Epidermal melanocyte (primary cell): ENCODE measurements at regions not wholly inside any gene's neighbourhood (a gene's known extent, or its start where the extent isn't known, plus 50 kb on each side); places are given as distances from the start of the nearest gene placed in this dataset.

ENCODE experiments used
- DNase-seq: peaks from one replicate; pipeline ENCODE4 v3.0.0; 2011; ENCODE audit warnings: low spot score; ENCODE audit not compliant: insufficient read length

DNA sequence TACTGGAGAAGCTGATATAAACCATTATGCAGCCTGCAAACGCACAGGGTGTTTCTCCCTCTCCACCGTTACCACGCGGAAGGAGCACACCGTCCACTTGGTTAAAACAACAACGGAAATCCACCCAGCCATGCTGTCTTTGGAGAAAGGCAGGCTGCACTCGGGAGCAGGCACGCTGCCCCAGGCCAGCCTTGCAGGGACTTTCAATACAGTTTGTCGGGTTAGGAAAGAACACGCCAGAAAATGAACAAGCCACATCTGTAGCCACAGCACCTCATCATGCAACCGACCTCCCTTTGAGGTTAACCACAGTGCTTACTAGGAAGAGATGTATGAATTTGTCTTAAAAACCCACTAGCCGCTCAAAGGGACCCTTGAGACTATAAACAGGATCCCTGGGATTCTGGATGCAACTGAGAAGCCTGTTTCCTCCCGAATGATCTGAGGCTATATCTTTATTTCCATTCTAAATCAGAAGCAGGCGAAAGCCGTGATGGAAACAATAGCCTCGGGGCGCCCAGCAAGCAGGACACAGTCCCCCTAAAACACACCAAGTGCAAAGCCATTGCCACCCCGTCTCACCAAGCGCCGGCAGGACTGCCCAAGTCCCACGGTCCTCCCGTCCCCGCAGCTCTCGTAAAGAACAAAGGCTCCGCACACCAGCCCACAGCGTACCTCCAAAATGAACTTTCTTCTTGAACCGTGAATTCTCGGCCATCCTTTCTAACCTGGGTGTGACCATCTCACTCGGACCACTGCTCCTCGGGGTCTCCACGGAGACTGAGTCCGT is 318.9 kb downstream of the CTTN start:
- DNase-seq, result no peak

DNA sequence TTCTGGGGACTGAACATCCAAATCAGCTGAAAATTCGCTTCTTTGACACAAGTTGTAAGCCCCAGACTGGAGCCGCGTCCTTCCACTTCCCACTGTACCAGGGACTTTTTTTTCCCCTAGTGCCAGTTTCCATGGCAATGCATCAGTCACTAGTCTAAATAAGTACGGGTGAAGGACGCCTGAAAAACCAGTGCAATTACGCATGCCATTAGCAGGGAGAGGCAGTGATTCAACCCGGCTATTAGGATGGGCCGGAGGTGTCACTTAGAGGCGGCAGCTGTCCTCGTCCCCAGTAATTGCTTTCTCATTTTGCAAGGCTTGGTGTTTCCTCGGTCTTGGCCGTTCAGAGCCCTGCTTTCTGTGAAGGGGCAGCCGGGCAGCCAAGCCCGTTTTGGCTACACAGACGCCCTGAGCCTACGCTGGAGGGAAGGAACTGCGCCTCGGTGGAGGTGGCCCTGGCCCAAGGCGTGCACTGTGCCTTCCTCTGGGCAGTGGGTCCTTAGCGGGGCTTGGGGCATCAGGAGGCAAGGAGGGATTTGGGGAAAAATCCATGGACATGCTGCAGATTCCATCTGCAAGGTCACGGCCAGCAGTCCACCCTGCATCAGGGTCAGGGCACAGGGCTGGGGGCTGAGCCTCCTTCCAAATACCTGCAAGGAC is 319.7 kb downstream of the CTTN start:
- DNase-seq, result no peak

DNA sequence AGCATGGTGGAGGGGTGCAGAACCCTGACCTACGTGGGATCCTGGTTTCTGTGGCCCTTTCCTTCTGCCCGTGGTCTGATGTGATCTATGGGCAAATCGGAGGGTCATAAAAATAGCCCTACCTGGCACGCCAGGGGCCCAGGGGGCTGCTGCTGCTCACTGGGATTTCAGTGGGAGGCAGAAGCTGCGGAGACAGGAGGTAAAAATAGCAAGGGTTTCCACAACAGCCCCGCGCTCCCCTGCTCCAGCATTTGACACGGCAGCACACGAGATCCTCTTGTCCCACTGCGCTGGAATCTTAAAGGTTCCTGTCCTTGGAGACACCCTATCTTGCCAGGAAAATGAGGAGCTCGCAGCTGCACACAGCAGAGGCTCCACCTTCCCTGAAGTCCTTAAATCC is 321.2 kb downstream of the CTTN start:
- no peak for DNase-seq

DNA sequence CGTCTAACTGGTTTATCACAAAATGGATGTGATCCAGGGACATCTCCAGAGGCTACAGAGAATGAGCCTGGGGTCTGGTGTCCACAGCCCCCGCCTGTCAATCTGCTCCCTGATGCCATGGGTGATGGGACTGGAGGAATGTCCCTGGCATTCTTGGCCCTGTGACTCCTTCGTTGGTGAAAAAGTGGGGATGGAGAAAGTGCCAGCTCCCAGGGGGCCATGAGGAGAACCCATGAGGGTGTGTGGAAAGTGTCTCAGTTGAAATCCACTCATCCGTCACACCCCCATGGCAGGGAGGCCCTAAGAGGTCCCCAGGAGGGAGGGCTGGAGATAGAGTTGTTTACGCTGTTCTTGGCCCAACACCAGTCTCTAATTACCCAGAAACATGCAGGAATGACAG is 322.0 kb downstream of the CTTN start:
- no peak for DNase-seq

DNA sequence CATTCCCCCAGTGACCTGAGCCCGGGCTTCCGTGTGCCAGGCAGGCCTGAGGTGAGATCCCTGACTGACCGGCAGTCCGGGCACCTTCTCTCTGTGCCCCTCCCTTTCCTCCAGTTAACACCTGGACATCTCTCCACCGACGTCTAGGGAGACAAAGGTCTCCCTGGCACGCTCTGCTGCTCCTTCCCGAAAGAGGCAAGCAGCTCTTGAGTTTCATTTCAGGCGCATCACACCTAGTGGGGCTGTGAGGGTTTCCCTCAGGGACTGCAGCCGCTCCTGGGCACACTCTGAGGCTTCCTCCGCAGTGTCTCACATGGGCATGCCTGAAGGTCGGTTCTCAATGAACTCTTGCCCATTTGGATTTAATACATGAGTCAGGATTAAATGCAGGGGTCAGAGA is 322.7 kb downstream of the CTTN start:
- DNase-seq, result no peak

DNA sequence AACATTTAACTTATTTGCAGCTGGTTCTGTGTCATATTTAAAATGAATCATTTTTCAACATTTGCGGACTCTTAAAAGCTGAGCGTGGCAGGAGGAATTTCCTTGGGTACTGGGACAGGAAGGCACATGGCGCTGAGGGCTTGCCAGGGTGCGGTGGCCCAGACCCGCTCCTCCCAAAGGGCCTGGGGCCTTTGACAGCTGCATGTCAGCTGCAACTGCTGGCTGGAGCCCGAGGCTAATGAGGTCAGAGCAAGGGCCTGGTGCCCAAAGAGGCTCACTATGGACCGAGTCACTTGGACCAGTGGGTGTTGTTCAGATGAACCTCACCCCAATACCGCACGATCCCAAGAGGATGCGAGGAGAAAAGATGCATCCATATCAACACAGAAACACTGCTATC is 326.9 kb downstream of the CTTN start:
- DNase-seq, result no peak

DNA sequence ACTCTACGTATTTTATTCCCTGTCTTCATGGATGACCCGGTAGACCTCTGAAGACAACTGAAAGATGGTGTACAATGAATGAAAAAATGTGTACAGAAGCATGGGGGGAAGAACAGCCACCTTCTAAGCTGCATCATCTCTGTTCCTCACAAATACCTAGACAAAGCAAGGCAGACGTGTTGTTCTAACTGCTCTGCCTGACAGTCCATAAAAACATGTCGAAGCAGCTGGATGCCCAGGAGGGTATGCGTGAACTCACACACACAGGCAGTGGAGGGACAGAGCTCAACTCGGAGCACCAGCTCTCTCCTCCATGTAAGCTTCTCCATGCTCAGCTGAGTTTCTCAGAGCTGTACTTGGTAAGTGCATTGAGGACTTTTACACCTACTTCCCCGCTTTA is 327.4 kb downstream of the CTTN start:
- DNase-seq, result no peak

DNA sequence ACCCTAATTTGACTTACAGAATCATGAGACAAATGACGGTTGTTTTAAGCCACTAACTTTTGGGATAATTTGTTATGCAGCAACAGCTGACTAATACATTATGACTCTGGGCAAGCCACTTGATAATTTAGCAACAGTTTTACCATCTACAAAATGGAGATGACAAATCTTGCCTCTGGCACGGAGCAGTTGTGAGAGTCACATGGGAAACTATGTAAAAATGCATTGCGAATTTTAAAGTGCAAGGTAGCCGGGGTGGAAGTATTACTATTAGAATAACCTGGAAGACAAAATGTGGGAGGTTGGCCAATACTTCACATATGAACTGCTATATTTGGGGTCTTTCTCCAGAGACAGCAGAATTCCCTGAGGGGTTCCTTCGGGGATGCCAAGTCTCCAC is 328.7 kb downstream of the CTTN start:
- DNase-seq, result no peak

DNA sequence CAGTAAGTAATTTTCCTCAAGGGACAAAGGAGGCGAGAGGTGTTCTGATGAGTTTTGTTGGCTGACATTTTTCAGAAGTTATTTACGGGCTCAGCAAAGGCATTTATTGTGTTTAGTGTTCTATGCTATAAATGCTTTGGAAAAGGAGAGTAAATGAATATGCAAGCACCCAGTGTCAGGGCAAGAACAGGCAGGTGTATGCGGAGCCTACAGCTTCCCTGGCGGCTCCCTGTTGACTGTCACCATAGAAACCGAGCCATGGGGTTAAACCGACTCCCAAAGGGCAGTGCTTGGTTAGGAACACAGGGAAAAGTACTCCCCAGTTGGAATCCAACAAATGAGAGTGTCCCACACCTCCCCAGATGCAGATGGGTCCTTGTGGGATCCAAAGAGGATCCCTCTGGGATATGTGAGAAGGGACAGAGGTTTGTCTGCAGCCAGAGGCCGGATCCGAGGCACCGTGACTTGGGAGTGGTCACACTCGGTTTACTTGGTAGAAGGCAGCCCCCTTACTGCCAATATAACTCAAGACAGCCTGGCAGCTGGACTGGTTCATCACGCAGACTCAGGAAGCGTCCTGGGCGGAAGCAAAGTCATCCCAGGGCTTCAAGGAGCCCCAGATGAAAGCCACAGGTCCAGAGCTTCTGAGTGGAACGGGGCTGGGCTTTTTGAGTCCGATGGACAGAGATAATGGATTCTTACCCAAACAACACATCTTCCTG is 329.7 kb downstream of the CTTN start:
- no peak for DNase-seq

DNA sequence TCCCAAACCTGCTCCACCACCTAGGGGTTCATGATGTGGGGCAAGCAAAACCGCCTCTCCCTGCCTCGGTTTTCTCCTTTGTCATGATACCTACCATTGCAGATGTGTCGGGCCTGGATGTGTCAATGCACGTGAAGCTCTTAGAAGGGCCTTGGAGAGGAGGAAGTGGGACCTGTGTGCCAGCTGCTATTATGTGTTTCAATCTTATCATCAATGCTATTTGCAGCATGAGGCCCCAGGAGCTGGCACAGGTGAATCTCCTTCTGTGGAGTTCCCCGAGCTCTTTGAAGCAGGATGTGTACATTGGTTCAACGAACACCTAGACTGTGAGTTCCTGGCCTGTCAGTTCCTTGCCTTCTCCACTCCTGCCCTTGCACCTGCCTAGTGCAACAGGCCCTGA is 331.6 kb downstream of the CTTN start:
- DNase-seq, result no peak

DNA sequence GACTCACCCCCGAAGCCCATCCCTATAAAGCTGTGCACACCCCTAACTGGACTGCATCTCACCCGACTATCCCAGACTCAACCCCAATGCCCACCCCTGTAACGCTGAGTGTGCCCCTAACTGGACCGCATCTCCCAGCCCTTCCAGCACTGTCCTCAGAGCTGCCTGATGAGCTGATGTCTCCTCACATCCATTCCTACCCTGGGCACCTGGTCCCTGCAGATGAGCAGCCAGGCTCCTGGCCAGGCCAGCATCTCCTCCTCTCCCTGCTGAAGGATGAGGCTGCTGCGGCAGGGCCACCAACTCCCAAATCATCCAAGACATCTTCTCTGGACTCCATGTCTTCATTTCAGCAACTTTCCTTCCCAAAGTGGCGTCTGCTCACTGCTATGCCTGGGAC is 332.1 kb downstream of the CTTN start:
- DNase-seq, result no peak

DNA sequence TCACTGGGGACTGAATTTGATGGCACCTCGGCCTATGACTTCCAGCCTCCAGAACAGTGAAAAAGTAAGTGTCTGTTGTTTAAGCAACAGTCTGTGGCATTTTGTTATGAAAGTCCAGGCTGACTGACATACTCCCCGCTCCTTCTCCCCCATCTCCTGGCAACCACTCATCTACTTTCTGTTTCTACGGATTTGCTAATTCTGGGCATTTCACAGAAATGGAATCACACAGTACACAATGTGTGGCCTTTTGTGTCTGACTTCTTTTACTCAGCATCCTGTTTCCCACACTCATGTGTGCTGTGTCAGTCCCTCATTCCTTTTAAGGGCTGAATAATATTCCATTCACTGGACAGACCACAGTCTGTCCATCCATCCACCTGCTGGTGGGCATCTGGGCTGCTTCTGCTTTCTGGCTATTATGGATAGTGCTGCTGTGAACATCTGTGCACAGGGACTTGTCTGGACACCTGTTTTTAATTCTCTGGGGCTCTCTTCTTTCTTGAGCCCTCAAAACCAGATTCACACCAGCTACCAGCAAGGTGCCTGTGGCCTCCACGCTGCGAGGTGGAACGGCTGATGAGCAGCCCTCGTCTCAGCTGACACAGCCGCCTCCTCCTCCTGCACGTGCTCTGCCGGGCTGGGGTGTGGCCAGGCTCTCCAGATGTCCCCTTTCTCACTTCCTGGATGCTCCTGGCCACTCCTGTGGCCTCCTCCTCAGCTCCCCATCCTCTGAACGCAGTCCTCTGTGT is 333.1 kb downstream of the CTTN start:
- DNase-seq, result no peak

DNA sequence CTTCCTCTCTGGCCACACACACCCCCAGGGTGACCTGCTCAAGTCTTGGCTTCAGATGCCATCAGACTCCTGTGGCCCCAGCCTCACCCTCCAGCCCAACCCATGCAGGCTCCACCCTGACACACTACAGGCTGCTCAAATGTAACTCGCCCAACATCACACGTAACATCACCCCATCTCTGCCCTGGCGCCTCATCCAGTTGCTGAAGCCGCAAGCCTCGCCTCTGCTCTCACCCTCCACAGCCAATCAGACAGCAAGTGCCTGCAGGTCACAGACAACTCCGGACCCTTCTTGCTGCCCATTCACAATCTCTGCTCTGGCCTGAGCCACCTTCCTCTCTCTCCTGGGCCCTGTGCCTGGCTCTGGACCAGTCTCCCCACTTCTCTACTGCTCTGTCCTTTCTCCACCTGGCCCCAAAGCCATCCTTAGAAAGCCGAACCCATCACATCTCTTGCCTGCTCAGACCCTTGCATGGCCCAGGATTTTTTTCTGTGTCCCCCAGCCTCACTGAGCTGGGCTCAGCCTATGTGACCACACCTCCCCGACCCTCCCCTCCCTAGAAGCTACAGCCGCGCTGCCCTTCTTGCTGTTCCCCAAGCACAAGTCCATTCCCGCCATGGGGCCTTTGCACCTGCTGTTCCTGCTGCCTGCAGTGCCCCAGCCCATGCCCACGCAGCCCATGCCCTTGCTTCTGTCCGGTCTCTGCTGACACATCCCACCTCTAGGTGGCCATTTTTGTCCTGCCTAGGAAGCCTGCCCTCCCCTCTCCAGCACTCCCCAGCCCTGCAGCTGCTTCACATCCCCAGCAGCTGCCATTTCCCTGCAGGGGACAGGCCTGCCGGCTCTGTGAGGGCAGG is 333.9 kb downstream of the CTTN start:
- no peak for DNase-seq

DNA sequence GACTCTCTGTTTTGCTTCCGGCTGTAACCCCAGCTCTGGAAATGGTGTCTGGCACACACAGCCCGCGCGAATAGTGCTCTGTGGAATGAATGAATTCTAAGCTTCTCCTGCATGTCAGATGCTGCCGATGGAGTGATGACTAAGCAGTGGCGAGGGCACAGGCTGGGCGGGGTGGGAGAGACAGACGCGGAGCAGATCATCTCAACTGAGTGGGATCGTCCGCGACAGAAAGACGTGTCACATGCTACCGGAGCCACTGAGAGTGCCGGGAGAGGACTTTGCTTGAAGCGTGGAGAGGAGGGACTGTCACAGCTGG is 334.5 kb downstream of the CTTN start:
- no peak for DNase-seq

DNA sequence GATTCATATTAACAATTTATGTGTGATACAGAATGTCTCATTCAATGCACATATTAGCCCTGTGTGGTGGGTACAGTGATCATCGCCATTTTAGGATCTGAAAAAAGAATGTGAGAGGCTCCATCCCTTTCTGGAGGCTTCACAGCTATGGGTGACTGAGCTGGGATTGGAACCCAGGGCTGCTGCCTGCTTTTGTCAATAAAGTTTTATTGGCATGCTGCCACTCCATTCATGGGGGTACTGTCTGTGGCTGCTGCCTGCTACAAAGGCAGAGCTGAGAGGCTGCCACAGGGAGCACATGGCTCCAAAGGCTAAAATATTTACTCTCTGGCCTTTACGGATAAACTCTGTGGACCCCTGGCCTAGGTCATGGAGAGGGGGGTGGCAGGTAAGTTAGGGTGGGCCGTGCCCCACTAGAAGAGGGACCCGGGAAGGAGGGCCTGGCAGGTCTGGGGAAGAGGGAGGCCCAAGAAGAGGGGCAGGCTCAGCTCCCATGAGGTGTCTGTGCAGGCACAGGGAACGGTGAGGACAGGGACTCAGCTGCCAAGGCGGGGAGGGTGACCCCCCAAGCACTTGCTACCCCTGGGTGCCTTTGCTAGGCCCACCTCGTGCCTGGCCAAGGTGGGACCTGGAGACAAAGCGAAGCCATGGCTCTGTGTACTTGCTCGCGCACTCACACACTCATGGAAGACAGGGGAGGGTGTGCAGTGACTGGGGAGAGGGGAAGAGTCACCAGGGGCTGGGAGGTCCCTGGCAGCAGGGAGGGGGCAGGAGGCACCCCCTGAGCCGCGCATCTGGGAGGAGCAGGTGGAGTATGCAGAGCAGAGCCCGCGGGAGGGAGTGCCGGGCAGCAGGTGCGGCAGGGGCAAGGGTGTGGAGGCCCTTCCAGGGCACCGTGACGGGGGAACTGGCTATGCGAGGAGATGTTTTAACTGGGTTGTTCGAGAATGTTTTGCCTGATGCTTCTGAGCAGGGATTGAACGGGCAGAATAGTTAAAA is 335.3 kb downstream of the CTTN start:
- DNase-seq, result no peak

DNA sequence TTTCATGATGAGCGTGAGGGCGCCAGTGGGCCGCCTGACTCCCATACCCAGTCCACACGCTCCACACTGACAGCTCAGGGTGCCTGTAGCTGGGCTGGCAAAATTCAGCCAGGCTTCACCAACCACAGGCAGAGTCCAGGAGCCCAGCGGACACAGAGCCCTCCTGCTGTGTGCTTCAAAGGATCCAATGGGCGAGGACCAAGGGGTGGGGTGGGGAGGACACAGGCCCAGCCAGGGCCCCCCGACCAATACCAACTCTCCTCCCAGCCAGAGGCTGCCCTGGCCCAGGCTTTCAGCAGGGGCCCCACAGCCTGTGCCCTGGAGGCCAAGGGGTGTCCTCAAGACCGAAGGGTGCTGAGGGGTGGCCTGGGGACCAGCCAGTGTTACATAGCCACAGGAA is 336.1 kb downstream of the CTTN start:
- DNase-seq, result no peak

DNA sequence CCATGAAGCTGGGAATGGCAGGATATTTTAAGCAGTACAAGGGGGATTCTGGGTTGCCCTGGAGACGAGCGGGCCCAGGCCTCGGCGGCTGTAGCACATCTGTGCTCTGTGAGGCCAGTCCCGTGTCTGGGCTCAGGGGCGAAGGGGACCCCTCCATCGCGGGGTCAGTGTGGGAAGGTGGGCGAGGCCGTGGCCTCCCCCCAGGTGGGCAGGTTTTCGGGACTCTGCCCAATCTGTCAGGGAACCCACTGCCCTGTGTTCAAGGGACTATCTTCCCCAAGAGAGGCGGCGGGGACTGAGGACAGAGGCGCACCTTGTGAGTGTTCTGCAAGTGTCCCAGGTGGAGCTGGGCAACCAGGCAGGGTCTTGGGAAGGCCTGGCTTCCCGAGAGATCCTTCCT is 336.6 kb downstream of the CTTN start:
- DNase-seq, result no peak

DNA sequence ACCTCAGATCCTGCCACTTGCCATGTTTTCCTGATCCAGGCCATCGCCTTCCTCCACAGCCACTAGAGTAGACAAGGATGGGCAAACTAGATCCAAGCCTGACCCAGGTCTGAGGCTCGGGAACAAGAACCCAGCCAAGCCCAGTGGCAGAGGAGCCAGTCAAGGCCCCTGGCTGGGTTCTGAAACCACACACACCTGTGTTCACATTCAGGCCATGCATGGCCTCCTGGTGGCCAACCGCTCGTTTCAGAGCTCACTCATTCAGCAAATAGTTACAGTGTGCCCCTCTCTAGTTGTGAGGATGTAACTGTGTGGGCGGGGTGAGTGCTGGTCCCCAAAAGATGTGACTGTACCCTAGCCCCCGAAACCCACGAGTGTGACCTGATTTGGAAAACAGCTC is 337.6 kb downstream of the CTTN start:
- no peak for DNase-seq

DNA sequence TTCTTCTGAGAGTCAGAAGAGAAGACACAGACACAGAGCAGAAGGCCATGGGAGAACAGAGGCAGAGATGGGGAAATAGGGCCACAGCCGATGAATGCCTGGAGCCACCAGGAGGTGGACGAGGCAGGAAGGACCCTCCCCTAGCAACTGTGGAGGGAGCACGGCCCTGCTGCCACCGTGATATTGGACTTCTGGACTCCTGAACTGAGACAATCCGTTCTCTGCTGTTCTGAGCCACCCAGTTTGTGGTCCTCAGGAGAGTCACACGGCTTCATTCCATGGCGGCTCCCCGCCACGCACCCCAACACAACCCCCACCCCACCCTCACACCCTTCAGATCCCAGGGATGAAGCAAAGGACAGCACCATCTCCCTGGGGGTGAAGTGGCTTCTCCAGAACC is 338.1 kb downstream of the CTTN start:
- no peak for DNase-seq
